Activated T-helper 1 cell treated with anti-CD3 and anti-CD28 coated beads, Interleukin-12 subunit alpha, Interleukin-12 subunit beta, Interleukin-2, Interleukin-4 antibody, amounts not matched to agents 30 ng/mL and 10 ng/mL and 1 ng/mL, durations not matched to agents 14 hours and 24 hours and 36 hours (primary cell): ENCODE measurements at regions not wholly inside any gene's neighbourhood (a gene's known extent, or its start where the extent isn't known, plus 50 kb on each side); places are given as distances from the start of the nearest gene placed in this dataset.
"Not testable (repeated sequence)": the region's sequence is repeated elsewhere in the genome, so short reads cannot be mapped to it uniquely, and the experiment has no call there.

Source experiments
- DNase-seq: peaks from one replicate; pipeline ENCODE4 v3.0.0; 2021; ENCODE audit warnings: low spot score
- H3K27ac Mint-ChIP-seq: one replicate; pipeline ENCODE4 v1.8.0; 2021; ENCODE audit warnings: mild to moderate bottlenecking, mixed read lengths
- H3K27me3 Mint-ChIP-seq: one replicate; pipeline ENCODE4 v1.8.0; 2022; ENCODE audit warnings: mild to moderate bottlenecking, moderate library complexity, mixed read lengths; ENCODE audit not compliant: insufficient read depth
- H3K36me3 Mint-ChIP-seq: one replicate; pipeline ENCODE4 v1.8.0; 2021; ENCODE audit warnings: low read depth, mixed read lengths
- H3K4me1 Mint-ChIP-seq: one replicate; pipeline ENCODE4 v1.8.0; 2021; ENCODE audit warnings: low read depth, mixed read lengths
- H3K4me3 Mint-ChIP-seq: one replicate; pipeline ENCODE4 v1.8.0; 2021; ENCODE audit warnings: mild to moderate bottlenecking, moderate library complexity, mixed read lengths
- H3K9me3 Mint-ChIP-seq: one replicate; pipeline ENCODE4 v1.8.0; 2021; ENCODE audit warnings: mixed read lengths
- intact Hi-C: fragments of 100-400 bp; cut with micrococcal nuclease; formaldehyde crosslinking; loops from one replicate; pipeline ENCODE4 v1.15.1; 2024

- Mint-ChIP-seq H3K4me3 (no peak overlapping the region), H3K27ac (no peak overlapping the region), H3K36me3 (no peaks in the 10 kb centered on the region)
These were observed 162.9 kb downstream of the LRIG3 start for GRCh38 chr12:58757422-58757821.

GRCh38 chr12:58759745-58760144, 160.6 kb downstream of the LRIG3 start:
- H3K4me1 Mint-ChIP-seq, intact Hi-C loops, H3K36me3 Mint-ChIP-seq, H3K27ac Mint-ChIP-seq, DNase-seq, H3K9me3 Mint-ChIP-seq, H3K4me3 Mint-ChIP-seq, H3K27me3 Mint-ChIP-seq: not testable (repeated sequence)

More at GRCh38 chr12:58757422-58757821, 162.9 kb downstream of the LRIG3 start:
- Mint-ChIP-seq H3K27me3 (no peaks in the 10 kb centered on the region), H3K9me3 (no peaks in the 10 kb centered on the region), H3K4me1 (no peaks in the 10 kb centered on the region)
- no peak for DNase-seq
- intact Hi-C loops = no loop called here

GRCh38 chr12:58761308-58761707, 159.0 kb downstream of the LRIG3 start:
- Mint-ChIP-seq H3K9me3 (no peaks in the 10 kb centered on the region), H3K27ac (no peak overlapping the region), H3K4me1 (no peaks in the 10 kb centered on the region), H3K36me3 (no peaks in the 10 kb centered on the region), H3K4me3 (no peak overlapping the region), H3K27me3 (no peaks in the 10 kb centered on the region)
- no peak for DNase-seq
- intact Hi-C loops = no loop called here

GRCh38 chr12:58764100-58764953, 156.0 kb downstream of the LRIG3 start:
- H3K4me1 Mint-ChIP-seq = no peaks in the 10 kb centered on the region

GRCh38 chr12:58765076-58765475, 155.2 kb downstream of the LRIG3 start:
- H3K4me1 Mint-ChIP-seq = no peaks in the 10 kb centered on the region
- intact Hi-C loops = no loop called here
- H3K4me3 Mint-ChIP-seq = no peak overlapping the region
- peaks cover 6% of the 10 kb centered on the region for H3K9me3 Mint-ChIP-seq
- no peak overlapping the region for H3K27ac Mint-ChIP-seq
- no peaks in the 10 kb centered on the region for H3K36me3 Mint-ChIP-seq
- H3K27me3 Mint-ChIP-seq = no peaks in the 10 kb centered on the region
- DNase-seq = no peak

More at GRCh38 chr12:58764100-58764953, 156.0 kb downstream of the LRIG3 start:
- Mint-ChIP-seq H3K9me3 (peaks cover 6% of the 10 kb centered on the region), H3K36me3 (no peaks in the 10 kb centered on the region), H3K4me3 (no peak overlapping the region), H3K27me3 (no peaks in the 10 kb centered on the region), H3K27ac (no peak overlapping the region)
- intact Hi-C loops = no loop called here
- DNase-seq = no peak

GRCh38 chr12:58765653-58766512, 154.4 kb downstream of the LRIG3 start:
- DNase-seq = no peak
- intact Hi-C loops = no loop called here
- H3K27me3 Mint-ChIP-seq = no peaks in the 10 kb centered on the region
- H3K36me3 Mint-ChIP-seq = no peaks in the 10 kb centered on the region
- no peaks in the 10 kb centered on the region for H3K4me1 Mint-ChIP-seq
- no peak overlapping the region for H3K27ac Mint-ChIP-seq
- H3K4me3 Mint-ChIP-seq = no peak overlapping the region
- H3K9me3 Mint-ChIP-seq = peaks cover 6% of the 10 kb centered on the region

GRCh38 chr12:58766513-58766870, 153.8 kb downstream of the LRIG3 start:
- Mint-ChIP-seq H3K27ac (no peak overlapping the region), H3K4me3 (no peak overlapping the region), H3K9me3 (peaks cover 6% of the 10 kb centered on the region), H3K36me3 (no peaks in the 10 kb centered on the region), H3K4me1 (no peaks in the 10 kb centered on the region), H3K27me3 (no peaks in the 10 kb centered on the region)
- DNase-seq = no peak
- intact Hi-C loops = no loop called here

GRCh38 chr12:58767496-58767895, 152.8 kb downstream of the LRIG3 start:
- Mint-ChIP-seq H3K27me3 (no peaks in the 10 kb centered on the region), H3K27ac (no peak overlapping the region), H3K4me1 (no peaks in the 10 kb centered on the region), H3K4me3 (no peak overlapping the region), H3K36me3 (no peaks in the 10 kb centered on the region), H3K9me3 (peaks cover 6% of the 10 kb centered on the region)
- no peak for DNase-seq
- intact Hi-C loops = no loop called here

GRCh38 chr12:58773986-58774385, 146.3 kb downstream of the LRIG3 start:
- Mint-ChIP-seq H3K36me3 (no peaks in the 10 kb centered on the region), H3K4me1 (no peaks in the 10 kb centered on the region), H3K27me3 (no peaks in the 10 kb centered on the region), H3K4me3 (no peak overlapping the region), H3K9me3 (peaks cover 3% of the 10 kb centered on the region), H3K27ac (no peak overlapping the region)
- intact Hi-C loops = no loop called here
- no peak for DNase-seq

- DNase-seq = no peak
- intact Hi-C loops = no loop called here
These were observed 145.6 kb downstream of the LRIG3 start for GRCh38 chr12:58774731-58775130.

GRCh38 chr12:58775396-58775795, 144.9 kb downstream of the LRIG3 start:
- Mint-ChIP-seq H3K36me3 (no peaks in the 10 kb centered on the region), H3K27ac (no peak overlapping the region), H3K27me3 (no peaks in the 10 kb centered on the region), H3K4me1 (no peaks in the 10 kb centered on the region), H3K9me3 (no peaks in the 10 kb centered on the region), H3K4me3 (no peak overlapping the region)
- intact Hi-C loops = no loop called here
- DNase-seq = no peak

More at GRCh38 chr12:58774731-58775130, 145.6 kb downstream of the LRIG3 start:
- H3K9me3 Mint-ChIP-seq = no peaks in the 10 kb centered on the region
- H3K27me3 Mint-ChIP-seq = no peaks in the 10 kb centered on the region
- no peaks in the 10 kb centered on the region for H3K4me1 Mint-ChIP-seq
- H3K36me3 Mint-ChIP-seq = no peaks in the 10 kb centered on the region
- no peak overlapping the region for H3K27ac Mint-ChIP-seq
- H3K4me3 Mint-ChIP-seq = no peak overlapping the region

GRCh38 chr12:58776144-58776543, 144.2 kb downstream of the LRIG3 start:
- no peak overlapping the region for H3K27ac Mint-ChIP-seq
- no peak overlapping the region for H3K4me3 Mint-ChIP-seq
- DNase-seq = no peak
- no peaks in the 10 kb centered on the region for H3K9me3 Mint-ChIP-seq
- H3K4me1 Mint-ChIP-seq = no peaks in the 10 kb centered on the region
- H3K36me3 Mint-ChIP-seq = no peaks in the 10 kb centered on the region
- no peaks in the 10 kb centered on the region for H3K27me3 Mint-ChIP-seq
- intact Hi-C loops = no loop called here

GRCh38 chr12:58777815-58778214, 142.5 kb downstream of the LRIG3 start:
- H3K36me3 Mint-ChIP-seq = no peaks in the 10 kb centered on the region
- H3K4me3 Mint-ChIP-seq = no peak overlapping the region
- no peaks in the 10 kb centered on the region for H3K27me3 Mint-ChIP-seq
- intact Hi-C loops = no loop called here
- DNase-seq = no peak
- H3K4me1 Mint-ChIP-seq = no peaks in the 10 kb centered on the region
- H3K9me3 Mint-ChIP-seq = no peaks in the 10 kb centered on the region
- H3K27ac Mint-ChIP-seq = no peak overlapping the region
